NCI-H524 treated with DMSO at 0.1 percent for 48 hours (cell line): ENCODE measurements at regions not wholly inside any gene's neighbourhood (a gene's known extent, or its start where the extent isn't known, plus 50 kb on each side); places are given as distances from the start of the nearest gene placed in this dataset.

Experiments
- DNase-seq: peaks from one replicate; lab custom pipeline; 2025; lab: John Stamatoyannopoulos, UW

DNA sequence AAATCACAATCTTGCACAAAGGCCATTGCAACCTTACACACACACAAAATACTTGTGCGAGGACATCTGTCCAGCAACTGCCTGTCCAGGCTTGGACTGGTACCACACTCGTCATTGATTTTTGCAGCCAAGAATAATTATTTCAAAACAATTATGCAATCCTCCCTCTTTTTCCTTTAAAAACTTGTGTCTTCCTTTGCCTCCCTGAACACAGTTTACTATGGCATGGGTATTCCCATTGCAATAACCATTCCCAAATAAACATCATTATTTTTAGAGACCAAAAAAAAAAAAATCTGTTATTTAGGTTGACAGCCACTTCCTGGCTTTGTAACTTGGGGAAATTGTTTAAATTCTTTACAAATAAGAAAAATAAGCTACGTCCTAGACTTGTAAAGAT, 54.0 kb downstream of the C11orf91 start:
- DNase-seq, result no peak

- no peak for DNase-seq
Observed at GRCh38 chr11:33646168-33646567, 54.5 kb downstream of the C11orf91 start.

DNA sequence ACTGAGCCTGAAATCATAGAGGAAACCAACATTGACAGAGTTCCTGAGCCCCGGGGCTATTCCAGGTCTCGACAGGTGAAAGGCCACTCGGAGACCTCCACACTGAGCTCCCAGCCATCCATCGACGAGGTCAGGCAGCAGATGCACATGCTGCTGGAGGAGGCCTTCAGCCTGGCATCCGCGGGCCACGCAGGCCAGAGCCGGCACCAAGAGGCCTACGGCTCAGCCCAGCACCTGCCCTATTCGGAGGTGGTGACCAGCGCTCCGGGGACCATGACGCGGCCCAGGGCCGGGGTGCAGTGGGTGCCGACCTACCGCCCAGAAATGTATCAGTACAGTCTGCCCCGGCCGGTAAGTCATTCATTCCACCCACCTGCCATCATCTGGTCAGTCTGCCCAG, 54.9 kb downstream of the C11orf91 start:
- no peak for DNase-seq

DNA sequence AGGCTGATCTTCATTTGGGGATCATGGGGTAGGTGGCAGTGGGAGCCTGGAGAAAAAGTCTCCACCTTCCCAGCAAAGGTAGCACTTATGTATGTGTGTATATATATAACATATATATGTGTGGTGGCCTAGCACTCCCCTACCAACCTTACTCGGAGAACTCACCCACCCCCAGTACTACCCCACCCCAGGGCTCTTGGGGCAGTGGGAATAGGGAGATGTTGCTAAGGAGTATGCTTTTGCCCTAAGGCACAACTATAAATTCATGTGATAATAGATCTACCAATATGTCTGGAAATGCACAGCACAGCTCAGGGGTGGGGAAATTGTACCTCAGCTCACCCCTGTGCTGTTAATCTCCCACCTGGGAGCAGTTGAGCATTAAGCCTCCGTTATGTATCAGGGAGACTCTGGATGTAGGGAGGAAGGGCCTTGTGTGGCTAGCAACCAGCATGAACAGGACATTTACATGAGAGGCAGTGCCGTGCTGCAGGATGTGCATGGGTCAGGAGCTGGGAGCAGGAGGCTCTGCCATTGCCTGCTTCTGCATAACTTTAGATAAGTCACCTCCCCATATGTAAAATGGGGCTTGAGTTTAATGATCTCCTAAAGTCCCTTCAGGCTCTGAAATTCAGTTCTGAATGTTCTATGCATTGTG, 57.3 kb downstream of the C11orf91 start:
- no peak for DNase-seq

DNA sequence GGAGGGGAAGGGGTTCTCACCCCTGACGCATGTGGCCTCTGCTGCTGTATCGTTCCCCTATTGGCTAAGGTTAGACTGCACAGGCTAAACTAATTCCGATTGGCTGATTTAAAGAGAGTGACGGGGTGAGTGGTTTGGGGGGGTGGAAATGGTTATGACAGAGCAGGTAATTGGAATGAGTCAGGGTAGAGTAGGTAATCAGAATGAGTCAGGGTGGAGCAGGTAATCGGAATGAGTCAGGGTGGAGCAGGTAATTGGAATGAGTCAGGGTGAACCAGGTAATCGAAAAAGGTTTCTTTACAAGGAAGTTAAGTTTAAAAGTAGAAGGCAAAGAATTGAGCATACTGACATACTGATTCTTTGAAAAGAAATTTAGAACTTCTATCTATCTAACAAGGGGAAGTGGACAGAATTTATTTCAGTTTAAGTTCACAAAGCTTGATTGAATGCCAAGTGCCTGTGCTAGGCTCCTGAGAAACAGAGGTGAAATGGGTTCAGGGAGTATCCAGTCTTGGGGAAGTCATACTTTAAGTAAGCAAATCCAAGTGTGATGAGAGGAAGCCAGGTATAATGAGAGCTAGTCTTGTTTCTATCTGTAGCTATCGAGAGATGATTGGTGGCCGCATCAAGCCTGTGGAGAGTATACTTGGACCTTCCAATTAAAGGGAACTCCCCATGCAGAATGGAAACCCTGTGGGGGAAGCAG, 58.0 kb downstream of the C11orf91 start:
- DNase-seq, result no peak

GRCh38 chr11:33640730-33641371, 59.8 kb downstream of the C11orf91 start:
- no peak for DNase-seq

DNA sequence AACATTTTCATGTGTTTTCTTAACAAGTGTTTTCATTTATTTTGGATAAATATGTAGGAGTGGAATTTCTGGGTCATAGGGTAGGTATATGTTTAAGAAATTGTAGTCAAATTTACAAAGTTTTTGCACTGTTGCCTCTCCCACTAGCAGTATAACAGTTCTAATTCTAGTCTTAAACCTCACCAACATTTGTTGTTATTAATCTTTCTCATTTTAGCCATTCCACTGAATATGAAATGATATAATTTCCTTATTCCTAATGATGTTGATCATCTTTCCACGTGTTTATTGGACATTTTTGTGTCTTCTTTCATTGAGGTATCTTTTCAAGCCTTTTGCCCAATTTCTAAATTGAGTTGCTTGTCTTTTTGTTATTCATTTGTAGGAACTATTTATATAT, 62.0 kb downstream of the C11orf91 start:
- DNase-seq, result no peak

GRCh38 chr11:33636104-33636503, 64.5 kb downstream of the C11orf91 start:
- DNase-seq, result no peak

DNA sequence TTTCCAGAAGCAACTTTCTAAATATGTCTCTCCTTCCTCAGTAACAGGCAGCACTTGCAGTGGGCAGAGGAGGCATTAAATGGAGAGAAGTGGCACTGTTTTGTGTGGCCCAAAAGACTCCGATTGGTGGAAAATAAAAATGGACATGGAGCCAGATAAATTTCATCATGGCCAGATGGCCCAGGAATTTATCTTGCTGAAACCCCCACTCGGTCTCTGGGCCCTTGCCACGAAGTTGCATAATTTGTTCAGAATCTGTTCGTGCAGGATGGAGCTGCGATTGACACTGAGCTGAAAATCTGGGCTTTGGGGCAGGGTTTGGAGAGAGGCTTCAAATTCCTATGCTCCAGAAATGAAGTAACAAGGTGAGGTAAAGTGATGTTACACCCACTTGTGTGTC, 65.5 kb downstream of the C11orf91 start:
- no peak for DNase-seq

GRCh38 chr11:33634291-33634834, 66.3 kb downstream of the C11orf91 start:
- DNase-seq, result no peak

GRCh38 chr11:33633251-33634003, 67.2 kb downstream of the C11orf91 start:
- no peak for DNase-seq

DNA sequence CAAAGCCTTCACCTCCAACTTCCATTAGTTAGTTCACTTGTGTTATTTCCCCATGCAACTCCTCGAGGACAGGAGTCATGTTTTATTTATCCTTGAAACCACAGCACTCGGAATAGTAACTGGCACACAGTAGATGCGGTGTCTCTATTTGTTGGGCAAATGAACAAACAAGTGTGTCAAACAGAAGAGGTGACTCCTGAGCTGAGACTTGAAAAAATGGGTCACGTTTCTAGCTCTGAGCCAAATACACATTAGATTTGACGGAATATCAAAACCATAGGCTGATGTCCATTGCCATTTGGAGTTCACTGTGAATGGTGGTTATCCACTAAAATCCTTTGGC, 68.9 kb downstream of the C11orf91 start:
- DNase-seq, result no peak

DNA sequence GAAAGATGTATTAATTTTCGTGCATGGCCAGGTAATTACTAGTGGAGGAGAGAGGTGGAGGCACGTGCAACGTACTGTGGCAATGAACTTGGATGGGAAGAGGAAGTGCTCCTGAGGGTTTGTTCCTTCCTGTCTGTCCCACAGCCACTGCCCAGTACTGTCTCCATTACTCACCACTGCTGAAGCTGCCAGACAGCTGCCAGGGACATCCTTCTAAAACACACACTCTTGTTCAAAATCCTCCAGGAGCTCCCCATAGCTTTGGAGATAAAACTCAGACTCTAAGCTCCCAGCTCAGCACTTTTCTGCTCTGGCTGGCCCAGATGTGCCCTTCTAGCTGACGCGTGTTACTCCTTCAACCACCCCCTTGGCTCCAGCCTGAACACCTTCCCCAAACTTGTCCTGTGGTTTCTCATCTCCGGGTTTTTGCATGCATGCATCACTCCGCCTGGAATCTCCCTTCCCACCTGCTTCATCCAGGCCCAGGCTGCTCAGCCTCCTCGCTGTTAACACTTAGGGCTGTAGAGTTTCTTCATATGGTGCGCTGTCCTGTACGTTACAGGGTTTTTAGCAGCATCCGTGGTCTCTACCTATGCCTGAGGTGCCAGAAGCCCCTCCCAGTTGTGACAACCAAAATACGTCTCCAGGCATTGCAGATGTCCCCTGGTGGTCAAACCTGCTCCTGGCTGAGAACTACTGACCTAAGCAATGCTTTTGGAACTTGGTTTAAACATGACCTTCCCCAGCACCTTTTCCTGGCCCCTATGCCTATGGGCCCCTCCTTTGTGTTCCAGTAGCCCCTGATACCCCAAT, 69.5 kb downstream of the C11orf91 start:
- no peak for DNase-seq

GRCh38 chr11:33624083-33624482, 76.5 kb downstream of the C11orf91 start:
- peak; percentile 6 for DNase-seq

- DNase-seq, result no peak
Observed at GRCh38 chr11:33622806-33623205, 77.8 kb downstream of the C11orf91 start.

- no peak for DNase-seq
Observed at GRCh38 chr11:33622186-33622585, 78.4 kb downstream of the C11orf91 start.

DNA sequence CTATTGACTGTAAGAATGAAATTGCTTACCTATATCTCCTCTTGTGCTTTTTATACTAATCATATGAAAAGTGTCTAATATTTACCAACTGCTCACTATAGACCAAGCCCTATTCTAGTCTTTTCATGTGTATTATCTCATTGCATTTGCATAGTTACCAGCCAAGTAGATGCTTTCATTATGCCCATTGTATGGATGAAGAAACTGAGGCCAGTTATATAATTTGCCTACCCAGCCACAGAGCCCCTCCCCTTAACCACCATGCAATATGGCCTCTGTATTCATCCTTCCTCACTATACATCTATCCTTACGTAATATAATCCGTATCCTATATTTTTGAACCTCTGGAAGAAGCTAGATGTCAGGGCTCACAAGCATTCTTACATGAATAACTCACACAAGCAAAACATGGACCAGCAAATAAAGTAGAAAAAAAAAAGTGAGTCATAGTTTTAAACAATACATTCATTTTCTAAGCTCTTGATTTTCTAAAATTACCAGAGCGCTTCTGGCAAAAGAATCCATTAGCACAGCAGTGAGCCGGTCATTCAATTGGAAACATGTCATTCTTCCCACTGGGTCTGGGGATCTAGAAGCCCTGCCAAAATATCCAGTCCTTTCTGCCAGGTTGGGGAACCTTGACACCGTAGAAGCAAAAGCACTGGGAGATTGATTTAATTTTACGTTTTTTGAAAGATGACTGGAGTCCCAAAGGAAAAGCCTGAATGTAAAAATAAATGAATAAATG, 80.0 kb downstream of the C11orf91 start:
- DNase-seq, result no peak

GRCh38 chr11:33618956-33619355, 81.7 kb downstream of the C11orf91 start:
- DNase-seq, result no peak

- no peak for DNase-seq
Observed at GRCh38 chr11:33618351-33618710, 82.3 kb downstream of the C11orf91 start.

DNA sequence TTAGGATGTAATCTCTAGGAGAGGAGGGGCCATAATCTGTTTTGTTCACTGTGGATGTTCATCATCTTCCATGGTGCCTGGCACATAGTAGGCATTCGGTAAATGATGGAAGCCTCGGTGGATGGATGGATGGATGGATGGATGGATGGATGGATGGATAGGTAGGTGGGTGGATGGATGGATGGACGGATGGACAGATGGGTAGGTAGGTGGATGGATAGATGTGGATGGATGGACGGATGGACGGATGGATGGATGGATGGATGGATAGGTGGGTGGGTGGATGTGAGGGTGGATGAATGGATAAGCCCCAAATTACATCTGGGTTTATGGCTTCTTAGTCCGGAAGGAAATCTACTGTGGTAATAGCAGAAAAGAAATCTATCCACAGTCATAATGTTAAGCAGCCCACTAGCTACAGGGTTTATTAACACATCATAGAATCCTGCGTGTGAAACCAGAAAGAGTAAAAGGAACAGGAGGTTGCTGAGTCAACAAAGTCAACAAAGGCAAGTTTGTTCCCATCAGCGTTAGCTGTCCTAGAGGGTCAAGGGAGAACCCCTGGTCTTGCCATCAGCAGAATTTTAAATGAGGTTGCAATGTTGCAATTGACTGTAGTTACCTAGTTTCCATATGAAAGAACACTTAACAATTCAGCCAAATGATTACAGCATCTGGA, 82.8 kb downstream of the C11orf91 start:
- no peak for DNase-seq
